Prostate gland (tissue), 2 donors: ENCODE measurements at regions not wholly inside any gene's neighbourhood (a gene's known extent, or its start where the extent isn't known, plus 50 kb on each side); places are given as distances from the start of the nearest gene placed in this dataset.
"Not testable (repeated sequence)": the region's sequence is repeated elsewhere in the genome, so short reads cannot be mapped to it uniquely, and the experiment has no call there.

Experiments used
- DNase-seq: peaks from one replicate; pipeline ENCODE4 v3.0.0-alpha.2; 2019; ENCODE audit warnings: low spot score
- H3K27ac ChIP-seq, 2 donors: fragments of 200-600 bp; sonication (generic); 2 replicates each; pipeline ENCODE4 v1.5.1; 2017 to 2019
- H3K27me3 ChIP-seq: fragments of 200-600 bp; sonication (generic); replicated peaks from 2 replicates; pipeline ENCODE4 v1.5.1; 2019; ENCODE audit not compliant: insufficient read depth
- H3K36me3 ChIP-seq, 2 donors: fragments of 200-600 bp; sonication (generic); 1 replicate in 1 of 2; 2 replicates in 1 of 2; pipeline versions ENCODE4 v1.5.1 to v1.8.1; 2017 to 2019
- H3K4me1 ChIP-seq: fragments of 200-600 bp; sonication (generic); replicated peaks from 2 replicates; pipeline ENCODE4 v1.5.1; 2019
- H3K4me3 ChIP-seq, 2 donors: fragments of 200-600 bp; sonication (generic); 2 replicates each; pipeline ENCODE4 v1.5.1; 2017 to 2019
- H3K9me3 ChIP-seq: fragments of 200-600 bp; sonication (generic); 2 replicates; pipeline ENCODE4 v1.5.1; 2017
- whole genome bisulfite sequencing: methylation state at CpG from one replicate; pipeline ENCODE4 v1.1.5; 2018; 5-methylcytosine and 5-hydroxymethylcytosine counted together
- intact Hi-C: fragments of 100-400 bp; cut with DNase I; formaldehyde crosslinking; loops from one replicate; pipeline ENCODE4 v1.14.2; 2022

DNA sequence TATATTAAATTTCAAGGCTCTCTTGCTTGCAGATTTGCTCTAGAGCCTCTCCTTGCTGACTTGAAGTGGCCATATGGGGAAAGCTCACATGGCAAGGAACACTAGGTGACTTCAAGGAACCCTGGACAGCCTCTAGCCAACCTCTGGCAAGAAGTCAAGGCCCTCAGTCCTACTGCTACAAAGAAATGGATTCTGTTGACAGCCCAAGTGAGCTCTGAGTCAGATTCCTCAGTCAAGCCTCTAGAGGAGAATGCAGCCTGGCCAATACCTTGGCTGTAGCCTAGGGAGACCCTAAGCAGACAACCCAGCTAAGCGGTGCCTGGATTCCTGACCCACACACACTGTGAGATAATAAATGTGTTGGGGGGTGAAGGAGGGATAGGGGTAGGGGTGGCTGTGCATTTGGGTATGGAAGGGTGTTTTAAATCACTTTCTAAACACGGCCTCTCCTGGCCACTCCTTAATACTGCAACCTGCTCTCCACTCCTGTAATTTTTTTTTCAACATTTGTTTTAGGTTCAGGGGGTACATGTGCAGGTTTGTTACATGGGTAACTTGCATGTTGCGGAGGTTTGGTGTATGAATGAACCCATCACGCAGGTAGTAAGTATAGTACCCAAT lies 125.3 kb upstream of the NBPF26 start:
- H3K36me3 ChIP-seq, H3K4me3 ChIP-seq, H3K27ac ChIP-seq, H3K4me1 ChIP-seq, H3K27me3 ChIP-seq, H3K9me3 ChIP-seq, DNase-seq, intact Hi-C loops: not testable (repeated sequence)
- no CpG with 5 or more reads among the region's 4 CpGs for WGBS

GRCh38 chr1:120599511-120599910 lies 124.2 kb upstream of the NBPF26 start:
- H3K36me3 ChIP-seq, H3K9me3 ChIP-seq, H3K27ac ChIP-seq, DNase-seq, H3K4me1 ChIP-seq, H3K27me3 ChIP-seq, intact Hi-C loops, H3K4me3 ChIP-seq: not testable (repeated sequence)
- no CpG with 5 or more reads among the region's 3 CpGs for WGBS

DNA sequence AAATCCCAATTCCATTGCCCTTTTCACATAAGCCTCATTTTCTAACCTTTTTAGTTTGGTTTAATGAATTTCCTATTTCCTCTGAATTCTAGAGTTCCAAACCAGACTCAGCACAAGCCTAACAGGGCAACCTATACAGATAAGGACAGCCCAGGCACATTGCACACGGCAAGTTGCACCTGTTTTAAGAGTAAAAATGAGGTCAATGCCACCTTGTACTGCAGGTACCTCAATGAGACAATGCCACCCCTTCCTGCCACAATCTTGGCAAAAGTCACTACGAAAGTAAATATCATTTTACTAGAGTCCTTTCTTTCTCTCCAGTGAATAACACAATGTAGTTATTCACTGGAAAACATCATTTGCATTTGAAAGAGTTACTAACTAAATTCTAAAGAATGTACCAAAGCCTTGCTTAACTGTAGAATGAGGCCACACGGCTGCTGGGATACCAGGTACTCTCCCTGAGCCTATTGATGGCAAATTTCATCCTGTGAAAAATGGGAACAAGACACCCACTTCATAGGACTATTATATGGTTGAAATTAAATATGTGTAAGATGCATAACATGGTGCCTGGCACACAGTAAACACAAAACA lies 123.2 kb upstream of the NBPF26 start:
- no CpG with 5 or more reads among the region's 3 CpGs for WGBS
- H3K27me3 ChIP-seq, H3K9me3 ChIP-seq, intact Hi-C loops, H3K27ac ChIP-seq, H3K4me3 ChIP-seq, H3K36me3 ChIP-seq, H3K4me1 ChIP-seq, DNase-seq: not testable (repeated sequence)

GRCh38 chr1:120607882-120608281 lies 115.9 kb upstream of the NBPF26 start:
- H3K36me3 ChIP-seq, intact Hi-C loops, H3K9me3 ChIP-seq, H3K4me1 ChIP-seq, H3K27me3 ChIP-seq, H3K27ac ChIP-seq, H3K4me3 ChIP-seq, DNase-seq: not testable (repeated sequence)
- WGBS: no CpG with 5 or more reads among the region's 3 CpGs

GRCh38 chr1:120608314-120609014 lies 115.3 kb upstream of the NBPF26 start:
- intact Hi-C loops, H3K4me1 ChIP-seq, H3K27ac ChIP-seq, DNase-seq, H3K9me3 ChIP-seq, H3K27me3 ChIP-seq, H3K36me3 ChIP-seq, H3K4me3 ChIP-seq: not testable (repeated sequence)
- no CpG with 5 or more reads among the region's 8 CpGs for WGBS

GRCh38 chr1:120609015-120609573 lies 114.7 kb upstream of the NBPF26 start:
- DNase-seq, H3K27me3 ChIP-seq, intact Hi-C loops, H3K36me3 ChIP-seq, H3K9me3 ChIP-seq, H3K4me1 ChIP-seq, H3K27ac ChIP-seq, H3K4me3 ChIP-seq: not testable (repeated sequence)
- no CpG with 5 or more reads among the region's 3 CpGs for WGBS

- H3K4me3 ChIP-seq, H3K9me3 ChIP-seq, H3K4me1 ChIP-seq, intact Hi-C loops, DNase-seq, H3K27me3 ChIP-seq, H3K27ac ChIP-seq, H3K36me3 ChIP-seq: not testable (repeated sequence)
- WGBS: no CpG with 5 or more reads among the region's 6 CpGs
Observed at GRCh38 chr1:120609834-120610233, 113.9 kb upstream of the NBPF26 start.

DNA sequence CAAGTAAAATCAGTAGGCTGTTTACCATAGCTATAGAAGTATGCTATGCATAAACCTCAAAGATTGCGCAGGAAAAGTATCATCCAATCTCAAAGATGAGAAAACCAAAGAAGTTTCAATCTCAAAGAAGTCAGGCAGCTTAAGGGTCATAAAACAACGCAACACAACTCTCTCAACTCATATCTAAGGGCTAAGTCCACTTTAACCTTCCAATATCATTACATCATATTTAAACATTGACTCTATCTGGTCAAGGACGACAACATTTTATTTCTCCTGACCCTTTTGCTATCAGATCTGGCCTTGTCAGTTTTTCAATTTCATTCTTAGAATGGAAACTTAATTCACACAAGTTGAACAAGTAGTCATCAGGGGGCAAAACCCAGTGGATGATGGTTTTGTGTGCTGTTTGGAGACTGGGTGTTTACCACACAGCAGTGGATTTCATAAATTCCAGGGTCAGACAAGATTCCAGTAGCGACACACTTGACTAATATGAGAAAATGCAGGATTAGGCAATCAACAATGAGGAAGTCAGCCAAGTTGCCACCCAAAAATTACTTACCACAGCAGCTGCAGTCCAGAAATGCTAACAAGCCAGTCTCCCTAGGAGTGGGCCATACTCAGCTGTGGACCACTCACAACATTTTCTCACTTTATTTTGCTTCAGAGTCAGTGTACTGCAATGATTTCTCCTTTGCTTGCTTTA lies 108.7 kb upstream of the NBPF26 start:
- DNase-seq, H3K36me3 ChIP-seq, H3K27me3 ChIP-seq, H3K27ac ChIP-seq, intact Hi-C loops, H3K4me3 ChIP-seq, H3K4me1 ChIP-seq, H3K9me3 ChIP-seq: not testable (repeated sequence)
- WGBS: no CpG with 5 or more reads among the region's 4 CpGs

GRCh38 chr1:120617493-120617892 lies 106.3 kb upstream of the NBPF26 start:
- H3K4me3 ChIP-seq, H3K36me3 ChIP-seq, H3K27me3 ChIP-seq, intact Hi-C loops, H3K4me1 ChIP-seq, DNase-seq, H3K27ac ChIP-seq, H3K9me3 ChIP-seq: not testable (repeated sequence)
- no CpG with 5 or more reads among the region's 3 CpGs for WGBS

DNA sequence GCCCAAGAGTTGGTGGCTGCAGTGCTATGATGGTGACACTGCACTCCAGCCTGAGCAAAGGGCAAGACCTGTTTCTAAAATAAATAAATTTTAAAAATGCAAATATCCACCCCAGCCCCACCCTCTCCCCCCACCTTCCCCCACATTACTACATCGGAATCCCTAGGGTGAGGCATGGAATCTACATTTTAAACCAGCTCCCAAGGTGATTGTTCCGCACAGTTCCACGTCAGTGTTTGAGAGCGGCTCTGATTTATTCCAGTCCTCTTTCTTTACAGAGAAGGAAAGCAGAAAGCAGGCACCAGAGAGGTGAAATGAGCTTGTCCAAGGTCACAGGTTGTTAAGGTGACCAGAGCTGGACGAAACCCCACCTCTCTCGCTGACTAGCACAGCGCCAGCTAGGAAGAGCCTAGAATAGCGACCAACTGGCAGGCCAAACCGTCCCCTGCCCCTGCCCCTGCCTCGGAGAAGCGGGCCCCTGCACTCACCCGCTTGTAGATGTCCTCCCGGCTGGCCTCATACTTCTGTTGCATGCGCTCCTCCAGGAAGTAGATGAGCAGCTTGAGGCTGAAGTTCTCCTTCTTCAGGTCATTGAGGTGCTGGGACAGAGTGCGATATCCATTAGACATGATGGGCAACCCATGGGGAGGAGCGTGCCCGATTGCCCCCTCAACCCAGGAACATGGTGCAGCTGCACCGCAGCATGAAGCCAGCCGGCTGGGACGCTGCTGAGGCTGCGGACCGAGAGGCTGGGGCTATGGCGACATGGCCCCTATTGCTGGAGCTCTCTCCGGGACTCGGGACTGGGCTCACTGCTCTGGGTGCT lies 103.7 kb upstream of the NBPF26 start:
- H3K27me3 ChIP-seq, H3K27ac ChIP-seq, H3K36me3 ChIP-seq, H3K4me1 ChIP-seq, H3K4me3 ChIP-seq, intact Hi-C loops, H3K9me3 ChIP-seq, DNase-seq: not testable (repeated sequence)
- whole genome bisulfite sequencing: 40% methylated on average over 1 of the region's 25 CpGs

DNA sequence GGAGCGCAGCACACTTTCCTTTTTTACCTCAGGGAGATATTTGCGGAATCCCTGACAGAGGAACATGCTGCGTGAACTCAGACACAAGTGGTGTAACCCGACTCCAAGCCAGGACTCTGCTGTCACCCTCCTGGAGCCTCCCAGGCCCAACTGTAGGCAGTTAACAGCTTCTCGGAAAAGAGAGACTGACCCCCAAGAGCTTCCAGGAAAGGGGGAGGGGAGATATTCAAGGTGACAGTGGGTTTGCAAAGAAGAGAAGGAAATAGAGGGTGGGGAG lies 103.1 kb upstream of the NBPF26 start:
- no CpG with 5 or more reads among the region's 5 CpGs for WGBS
- H3K9me3 ChIP-seq, H3K4me1 ChIP-seq, DNase-seq, intact Hi-C loops, H3K27ac ChIP-seq, H3K27me3 ChIP-seq, H3K4me3 ChIP-seq, H3K36me3 ChIP-seq: not testable (repeated sequence)

DNA sequence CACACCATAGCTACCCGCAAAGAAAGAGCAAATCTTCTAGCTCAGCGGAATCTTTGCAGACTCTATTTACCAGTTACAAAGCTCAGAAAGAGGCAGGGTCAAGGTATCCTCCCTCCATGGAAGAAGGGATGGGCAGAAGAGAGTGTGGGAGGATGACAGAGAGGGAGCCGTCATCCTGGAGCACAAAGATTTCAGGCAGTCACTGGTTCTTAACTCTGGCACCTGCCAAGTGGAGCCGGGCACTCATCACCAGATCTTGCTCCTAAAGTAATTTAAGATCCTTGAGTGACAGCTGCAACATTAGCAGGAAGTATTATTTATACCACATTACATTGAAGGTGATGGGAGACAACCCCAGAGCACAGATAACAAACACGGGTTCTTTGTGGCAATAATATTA lies 102.5 kb upstream of the NBPF26 start:
- H3K36me3 ChIP-seq, intact Hi-C loops, H3K9me3 ChIP-seq, DNase-seq, H3K4me3 ChIP-seq, H3K4me1 ChIP-seq, H3K27me3 ChIP-seq, H3K27ac ChIP-seq: not testable (repeated sequence)
- no CpG with 5 or more reads among the region's 5 CpGs for WGBS
